ENCODE measurements at regions not wholly inside any gene's neighbourhood (a gene's known extent, or its start where the extent isn't known, plus 50 kb on each side); places are given as distances from the start of the nearest gene placed in this dataset.
A peak's percentile ranks its signal among the peaks of the same experiment; 100 is the strongest.
"Not testable (repeated sequence)": the region's sequence is repeated elsewhere in the genome, so short reads cannot be mapped to it uniquely, and the experiment has no call there.

- DNase-seq = no peak
Measured at GRCh38 chr5:122674385-122674784, 100.5 kb upstream of the SNX2 start.

- DNase-seq = no peak
Measured at GRCh38 chr5:122680623-122681350, 94.1 kb upstream of the SNX2 start.

GRCh38 chr5:122683631-122684030 lies 91.2 kb upstream of the SNX2 start:
- no peak for DNase-seq

- no peak for DNase-seq
Measured at GRCh38 chr5:122690266-122690665, 84.6 kb upstream of the SNX2 start.

GRCh38 chr5:122691931-122692330 lies 82.9 kb upstream of the SNX2 start:
- no peak for DNase-seq

GRCh38 chr5:122693963-122694362 lies 80.9 kb upstream of the SNX2 start:
- no peak for DNase-seq

- DNase-seq = no peak
Measured at GRCh38 chr5:122694884-122695283, 80.0 kb upstream of the SNX2 start.

- DNase-seq = not testable (repeated sequence)
Measured at GRCh38 chr5:122696735-122697134, 78.1 kb upstream of the SNX2 start.

- DNase-seq = no peak
Measured at GRCh38 chr5:122697191-122697590, 77.7 kb upstream of the SNX2 start.

GRCh38 chr5:122699201-122699600 lies 75.7 kb upstream of the SNX2 start:
- no peak for DNase-seq

- no peak for DNase-seq
Measured at GRCh38 chr5:122701640-122702523, 73.0 kb upstream of the SNX2 start.

GRCh38 chr5:122702524-122702875 lies 72.4 kb upstream of the SNX2 start:
- no peak for DNase-seq

- no peak for DNase-seq
Measured at GRCh38 chr5:122703203-122703602, 71.7 kb upstream of the SNX2 start.

- peak; percentile 20 for DNase-seq
Measured at GRCh38 chr5:122704247-122705036, 70.4 kb upstream of the SNX2 start.

- no peak for DNase-seq
Measured at GRCh38 chr5:122705851-122706250, 69.0 kb upstream of the SNX2 start.

- DNase-seq = no peak
Measured at GRCh38 chr5:122707796-122708195, 67.1 kb upstream of the SNX2 start.

- DNase-seq = no peak
Measured at GRCh38 chr5:122713041-122713440, 61.8 kb upstream of the SNX2 start.

GRCh38 chr5:122715095-122715494 lies 59.8 kb upstream of the SNX2 start:
- no peak for DNase-seq

GRCh38 chr5:122718611-122719010 lies 56.3 kb upstream of the SNX2 start:
- DNase-seq = no peak

GRCh38 chr5:122719991-122720746 lies 54.7 kb upstream of the SNX2 start:
- DNase-seq = no peak

GRCh38 chr5:122721127-122721526 lies 53.8 kb upstream of the SNX2 start:
- no peak for DNase-seq

- DNase-seq = no peak
Measured at GRCh38 chr5:122722341-122722740, 52.5 kb upstream of the SNX2 start.

Measured in NCI-H2029 treated with DMSO at 0.1 percent for 48 hours (cell line).